ENCODE measurements at regions not wholly inside any gene's neighbourhood (a gene's known extent, or its start where the extent isn't known, plus 50 kb on each side); places are given as distances from the start of the nearest gene placed in this dataset.

DNA sequence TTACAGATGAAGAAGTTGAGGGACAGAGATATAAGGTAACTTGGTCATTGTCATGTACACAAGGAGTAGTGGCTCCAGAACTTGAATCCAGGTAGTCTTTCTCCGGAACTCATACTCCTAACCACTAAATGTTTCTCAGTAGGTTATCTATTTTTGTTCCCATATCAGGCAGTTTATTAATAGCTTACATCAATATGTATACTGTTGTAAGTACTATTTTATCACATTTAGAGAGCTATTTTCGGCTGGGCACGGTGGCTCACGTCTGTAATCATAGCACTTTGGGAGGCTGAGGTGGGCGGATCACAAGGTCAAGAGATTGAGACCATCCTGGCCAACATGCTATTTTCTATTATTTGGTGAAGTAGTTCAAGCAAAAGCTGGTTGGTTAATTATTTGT, 415.6 kb upstream of the FBXO33 start:
- TF ChIP-seq POLR2A (IDR thresholded peaks at IDR 0.05): no peak
- TF ChIP-seq, protein P1, sequence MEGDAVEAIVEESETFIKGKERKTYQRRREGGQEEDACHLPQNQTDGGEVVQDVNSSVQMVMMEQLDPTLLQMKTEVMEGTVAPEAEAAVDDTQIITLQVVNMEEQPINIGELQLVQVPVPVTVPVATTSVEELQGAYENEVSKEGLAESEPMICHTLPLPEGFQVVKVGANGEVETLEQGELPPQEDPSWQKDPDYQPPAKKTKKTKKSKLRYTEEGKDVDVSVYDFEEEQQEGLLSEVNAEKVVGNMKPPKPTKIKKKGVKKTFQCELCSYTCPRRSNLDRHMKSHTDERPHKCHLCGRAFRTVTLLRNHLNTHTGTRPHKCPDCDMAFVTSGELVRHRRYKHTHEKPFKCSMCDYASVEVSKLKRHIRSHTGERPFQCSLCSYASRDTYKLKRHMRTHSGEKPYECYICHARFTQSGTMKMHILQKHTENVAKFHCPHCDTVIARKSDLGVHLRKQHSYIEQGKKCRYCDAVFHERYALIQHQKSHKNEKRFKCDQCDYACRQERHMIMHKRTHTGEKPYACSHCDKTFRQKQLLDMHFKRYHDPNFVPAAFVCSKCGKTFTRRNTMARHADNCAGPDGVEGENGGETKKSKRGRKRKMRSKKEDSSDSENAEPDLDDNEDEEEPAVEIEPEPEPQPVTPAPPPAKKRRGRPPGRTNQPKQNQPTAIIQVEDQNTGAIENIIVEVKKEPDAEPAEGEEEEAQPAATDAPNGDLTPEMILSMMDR (IDR thresholded peaks at IDR 0.05): no peak
